Activated CD8-positive, alpha-beta T cell treated with anti-CD3 and anti-CD28 coated beads for 36 hours (primary cell): ENCODE measurements at regions not wholly inside any gene's neighbourhood (a gene's known extent, or its start where the extent isn't known, plus 50 kb on each side); places are given as distances from the start of the nearest gene placed in this dataset.

Source experiments
- ATAC-seq: fragments of 200-7000 bp; cut with Tn5 transposase; one replicate; pipeline ENCODE4 v1.10.0; 2021; ENCODE audit warnings: mild to moderate bottlenecking, moderate library complexity
- CTCF ChIA-PET: fragments of 350-600 bp; sonication (Branson Sonifier 250); formaldehyde crosslinking; loops from one replicate; lab custom pipeline; 2021; ENCODE audit warnings: antibody characterized with exemption; lab: Charles Lee
- POLR2A ChIA-PET: fragments of 350-600 bp; sonication (Branson Sonifier 250); formaldehyde crosslinking; loops from one replicate; lab custom pipeline; 2021; ENCODE audit warnings: antibody characterized with exemption; lab: Charles Lee
- DNase-seq: peaks from one replicate; pipeline ENCODE4 v3.0.0-alpha.2; 2020
- H3K27ac Mint-ChIP-seq: one replicate; pipeline ENCODE4 v1.8.0; 2021; ENCODE audit warnings: mild to moderate bottlenecking, mixed read lengths
- H3K27me3 Mint-ChIP-seq: one replicate; pipeline ENCODE4 v1.8.0; 2021; ENCODE audit warnings: mixed read lengths
- H3K36me3 Mint-ChIP-seq: one replicate; pipeline ENCODE4 v1.8.0; 2021; ENCODE audit warnings: low read depth, mixed read lengths
- H3K4me1 Mint-ChIP-seq: one replicate; pipeline ENCODE4 v1.8.0; 2021; ENCODE audit warnings: low read depth, mixed read lengths
- H3K4me3 Mint-ChIP-seq: one replicate; pipeline ENCODE4 v1.8.0; 2021; ENCODE audit warnings: mild to moderate bottlenecking, moderate library complexity, mixed read lengths
- H3K9me3 Mint-ChIP-seq: one replicate; pipeline ENCODE4 v1.8.0; 2021; ENCODE audit warnings: mixed read lengths
- intact Hi-C: fragments of 100-400 bp; cut with micrococcal nuclease; formaldehyde crosslinking; loops from one replicate; pipeline ENCODE4 v1.10.0; 2022
- TF ChIP-seq, protein P1 (sequence below): fragments of 200-600 bp; IDR thresholded peaks from one replicate; pipeline ENCODE4 v1.8.0; 2022; ENCODE audit warnings: antibody characterized with exemption, mild to moderate bottlenecking

DNA sequence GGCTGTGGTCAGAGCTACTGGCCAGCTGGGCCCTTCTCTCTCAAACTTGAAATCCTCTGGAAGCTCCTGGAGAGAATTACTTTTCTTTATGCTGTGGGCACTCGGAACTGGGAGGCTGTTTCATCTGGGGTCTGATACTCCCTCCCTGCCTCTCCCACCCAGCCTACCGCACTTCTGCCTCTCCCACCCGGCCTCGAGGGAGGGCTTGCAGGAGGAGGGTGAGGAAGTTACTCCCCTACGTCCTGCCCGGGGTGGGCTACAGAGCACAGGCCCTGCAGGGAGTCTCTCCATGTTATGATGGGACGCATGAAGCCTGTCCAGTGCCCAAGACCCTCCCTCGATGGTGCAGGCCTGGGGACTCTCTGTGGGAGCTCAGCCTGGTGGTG is 584.6 kb upstream of the MKI67 start:
- H3K4me1 Mint-ChIP-seq, result no peaks in the 10 kb centered on the region
- DNase-seq (no peak), ATAC-seq (no peak)
- peaks cover 9% of the 10 kb centered on the region for H3K27me3 Mint-ChIP-seq
- TF ChIP-seq, protein P1, sequence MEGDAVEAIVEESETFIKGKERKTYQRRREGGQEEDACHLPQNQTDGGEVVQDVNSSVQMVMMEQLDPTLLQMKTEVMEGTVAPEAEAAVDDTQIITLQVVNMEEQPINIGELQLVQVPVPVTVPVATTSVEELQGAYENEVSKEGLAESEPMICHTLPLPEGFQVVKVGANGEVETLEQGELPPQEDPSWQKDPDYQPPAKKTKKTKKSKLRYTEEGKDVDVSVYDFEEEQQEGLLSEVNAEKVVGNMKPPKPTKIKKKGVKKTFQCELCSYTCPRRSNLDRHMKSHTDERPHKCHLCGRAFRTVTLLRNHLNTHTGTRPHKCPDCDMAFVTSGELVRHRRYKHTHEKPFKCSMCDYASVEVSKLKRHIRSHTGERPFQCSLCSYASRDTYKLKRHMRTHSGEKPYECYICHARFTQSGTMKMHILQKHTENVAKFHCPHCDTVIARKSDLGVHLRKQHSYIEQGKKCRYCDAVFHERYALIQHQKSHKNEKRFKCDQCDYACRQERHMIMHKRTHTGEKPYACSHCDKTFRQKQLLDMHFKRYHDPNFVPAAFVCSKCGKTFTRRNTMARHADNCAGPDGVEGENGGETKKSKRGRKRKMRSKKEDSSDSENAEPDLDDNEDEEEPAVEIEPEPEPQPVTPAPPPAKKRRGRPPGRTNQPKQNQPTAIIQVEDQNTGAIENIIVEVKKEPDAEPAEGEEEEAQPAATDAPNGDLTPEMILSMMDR, result no peak
- POLR2A ChIA-PET, result interaction anchor here (0.5 kb wide), 1 partner anchor 16 kb away, joined by 4 read pairs; no protein-coding TSS in a partner anchor
- intact Hi-C loops, result no loop called here
- CTCF ChIA-PET, result no interaction called here
- no peaks in the 10 kb centered on the region for H3K9me3 Mint-ChIP-seq
- no peak overlapping the region for H3K27ac Mint-ChIP-seq
- H3K36me3 Mint-ChIP-seq, result no peaks in the 10 kb centered on the region
- H3K4me3 Mint-ChIP-seq, result no peak overlapping the region

DNA sequence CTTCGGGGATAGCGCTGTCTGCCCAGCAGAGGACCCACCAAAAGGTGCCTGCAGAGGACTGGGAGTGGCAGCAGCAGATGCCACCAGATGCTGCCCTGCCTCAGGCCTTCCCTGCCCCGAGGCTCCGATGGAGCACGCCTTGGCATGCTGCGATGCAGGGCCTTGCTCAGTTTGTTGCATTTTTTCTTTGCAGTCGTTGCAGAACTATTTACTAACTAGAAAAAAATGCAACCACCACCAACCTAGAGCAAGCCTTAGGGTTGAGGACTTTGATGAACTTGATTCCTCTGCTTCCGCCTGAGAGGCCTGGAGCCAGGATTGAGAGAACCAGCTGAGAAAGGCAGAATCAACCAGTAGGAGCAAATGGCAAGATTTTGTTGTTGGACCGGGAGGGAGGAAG is 585.6 kb upstream of the MKI67 start:
- Mint-ChIP-seq H3K4me3 (no peak overlapping the region), H3K4me1 (no peaks in the 10 kb centered on the region)

DNA sequence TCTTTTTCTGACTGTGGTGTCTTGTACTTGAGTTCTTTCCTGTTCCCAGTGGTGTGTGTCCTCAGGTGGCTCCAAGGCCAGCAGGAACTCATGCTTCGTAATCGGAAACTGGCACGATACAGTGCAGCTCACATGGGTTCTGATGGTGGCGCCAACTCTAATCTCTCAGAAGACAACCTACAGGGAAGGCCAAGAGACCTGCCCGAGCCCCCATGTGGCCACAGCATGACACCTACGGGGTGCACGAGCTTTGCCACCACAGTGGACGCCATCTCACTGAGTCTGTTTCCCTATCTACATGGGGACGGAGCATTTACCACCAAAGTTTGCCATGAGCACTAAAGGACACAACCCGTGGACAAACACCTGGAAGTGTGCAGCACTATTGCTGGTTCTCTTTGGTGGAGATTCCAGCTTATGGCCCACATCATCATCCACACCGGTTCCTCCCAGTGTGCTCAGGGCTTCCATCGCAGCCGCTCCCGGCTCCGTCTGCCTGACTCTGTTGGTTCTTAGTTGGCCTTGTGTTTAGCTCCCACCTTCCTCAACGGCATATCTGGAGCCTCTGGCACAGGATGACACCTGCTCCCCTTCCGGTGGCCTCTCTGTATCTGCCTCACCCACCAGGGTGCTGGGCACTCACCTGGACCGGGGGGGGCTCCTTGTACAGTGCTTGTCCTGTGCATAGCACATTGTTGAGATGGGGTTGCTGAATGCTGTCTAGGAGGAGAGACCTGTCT is 586.6 kb upstream of the MKI67 start:
- Mint-ChIP-seq H3K27ac (no peak overlapping the region), H3K27me3 (peaks cover 9% of the 10 kb centered on the region), H3K4me1 (no peaks in the 10 kb centered on the region), H3K4me3 (no peak overlapping the region), H3K36me3 (no peaks in the 10 kb centered on the region), H3K9me3 (no peaks in the 10 kb centered on the region)
- ATAC-seq (no peak), DNase-seq (no peak)
- ChIA-PET CTCF (no interaction called here), POLR2A (no interaction called here)
- TF ChIP-seq, protein P1, result no peak
- intact Hi-C loops, result no loop called here

More for the DNA sequence above, 585.6 kb upstream of the MKI67 start:
- intact Hi-C loops, result no loop called here
- ATAC-seq (no peak), DNase-seq (no peak)
- Mint-ChIP-seq H3K9me3 (no peaks in the 10 kb centered on the region), H3K27me3 (peaks cover 9% of the 10 kb centered on the region), H3K36me3 (no peaks in the 10 kb centered on the region), H3K27ac (no peak overlapping the region)
- ChIA-PET CTCF (no interaction called here), POLR2A (no interaction called here)
- TF ChIP-seq, protein P1, result no peak

- TF ChIP-seq, protein P1, result no peak
- DNase-seq (no peak), ATAC-seq (no peak)
- Mint-ChIP-seq H3K9me3 (no peaks in the 10 kb centered on the region), H3K4me1 (no peaks in the 10 kb centered on the region), H3K36me3 (no peaks in the 10 kb centered on the region), H3K27ac (no peak overlapping the region), H3K4me3 (no peak overlapping the region), H3K27me3 (peaks cover 9% of the 10 kb centered on the region)
- ChIA-PET CTCF (no interaction called here), POLR2A (no interaction called here)
- intact Hi-C loops, result no loop called here
Observed at GRCh38 chr10:128713471-128713870, 587.2 kb upstream of the MKI67 start.

GRCh38 chr10:128713874-128714570 is 587.8 kb upstream of the MKI67 start:
- H3K9me3 Mint-ChIP-seq, result no peaks in the 10 kb centered on the region
- DNase-seq (no peak), ATAC-seq (no peak)
- H3K4me1 Mint-ChIP-seq, result no peaks in the 10 kb centered on the region
- intact Hi-C loops, result no loop called here
- H3K4me3 Mint-ChIP-seq, result no peak overlapping the region
- no peak overlapping the region for H3K27ac Mint-ChIP-seq
- H3K27me3 Mint-ChIP-seq, result peaks cover 9% of the 10 kb centered on the region
- ChIA-PET POLR2A (no interaction called here), CTCF (no interaction called here)
- TF ChIP-seq, protein P1, result no peak
- no peaks in the 10 kb centered on the region for H3K36me3 Mint-ChIP-seq
